HepG2 (cell line): ENCODE measurements at regions not wholly inside any gene's neighbourhood (a gene's known extent, or its start where the extent isn't known, plus 50 kb on each side); places are given as distances from the start of the nearest gene placed in this dataset.

Source experiments
- ATAC-seq: fragments of 200-7000 bp; cut with Tn5 transposase; 3 replicates; pipeline ENCODE4 v1.9.1; 2020; ENCODE audit warnings: mild to moderate bottlenecking, moderate library complexity
- BruUV-seq: library from RNA; stranded (reverse); fragments of 400-500 nt; replicated peaks from 2 replicates; lab custom pipeline; 2021; lab: Mats Ljungman, UMichigan
- CTCF ChIA-PET: fragments of 300-600 bp; formaldehyde crosslinking; extraction: SDS; loops from one replicate; lab custom pipeline; 2021; ENCODE audit warnings: low total read pairs, inconsistent platforms, low intra/inter-chr PET ratio; lab: Yijun Ruan, JAX
- POLR2A ChIA-PET: fragments of 350-600 bp; sonication (Branson Sonifier 250); formaldehyde crosslinking; loops from one replicate; lab custom pipeline; 2020; ENCODE audit warnings: antibody characterized with exemption, inconsistent platforms; lab: Yijun Ruan, JAX
- DNase-seq: peaks from one replicate; pipeline ENCODE4 v3.0.0-alpha.2; 2015; ENCODE audit warnings: low spot score
- FAIRE-seq: peaks from 3 replicates; lab custom pipeline; 2011; peaks lifted over from hg19 to GRCh38; lab: Jason Lieb, UNC
- H2AFZ ChIP-seq: one replicate; pipeline ENCODE4 v1.6.1; 2011; ENCODE audit warnings: low read length, inconsistent platforms
- H3K27ac ChIP-seq: fragments of 300-600 bp; 3 replicates; pipeline ENCODE4 v1.8.0; 2011; ENCODE audit warnings: mixed run types, mild to moderate bottlenecking, mixed read lengths, low read length, inconsistent platforms; ENCODE audit not compliant: insufficient read depth; ENCODE audit errors: extremely low read length
- H3K27me3 ChIP-seq, 2 experiments: fragments of 200-600 bp in 1 of 2; 2 replicates in 1 of 2; 3 replicates in 1 of 2; pipeline versions ENCODE4 v1.6.0 to v1.8.0; 2011; ENCODE audit warnings: low read length in 2 of 2, mild to moderate bottlenecking in 2 of 2, moderate library complexity in 2 of 2, inconsistent platforms in 1 of 2; ENCODE audit not compliant: insufficient read depth in 2 of 2, control insufficient read depth in 1 of 2
- H3K36me3 ChIP-seq, 2 experiments: fragments of 200-600 bp in 1 of 2; replicated peaks in 1 of 2; 2 replicates in 1 of 2; 3 replicates in 1 of 2; pipeline versions ENCODE4 v1.5.1 to v1.8.0; 2011; ENCODE audit warnings: low read length in 2 of 2, inconsistent platforms in 1 of 2; ENCODE audit not compliant: insufficient read depth in 2 of 2, control insufficient read depth in 1 of 2
- H3K4me1 ChIP-seq: 2 replicates; pipeline ENCODE4 v1.5.1; 2012; ENCODE audit warnings: low read length, inconsistent platforms; ENCODE audit not compliant: insufficient read depth
- H3K4me2 ChIP-seq: 2 replicates; pipeline ENCODE4 v1.6.0; 2011; ENCODE audit warnings: low read depth, low read length, inconsistent platforms
- H3K4me3 ChIP-seq, 3 experiments: fragments of 200-600 bp in 1 of 3; sonication (generic), shearing (Covaris generic) in 1 of 3; replicated peaks in 1 of 3; 2 replicates each; pipeline ENCODE4 v1.5.1; 2011 to 2016; ENCODE audit warnings: low read length in 3 of 3, inconsistent platforms in 2 of 3, low read depth in 2 of 3, mild to moderate bottlenecking in 2 of 3, control low read depth in 1 of 3, mixed read lengths in 1 of 3; ENCODE audit not compliant: insufficient read depth in 1 of 3
- H3K79me2 ChIP-seq: one replicate; pipeline ENCODE4 v1.6.1; 2011; ENCODE audit warnings: low read length, inconsistent platforms; ENCODE audit not compliant: insufficient read depth
- H3K9ac ChIP-seq: 2 replicates; pipeline ENCODE4 v1.6.0; 2011; ENCODE audit warnings: mild to moderate bottlenecking, low read depth, low read length, inconsistent platforms; ENCODE audit not compliant: insufficient read depth
- H3K9me3 ChIP-seq: 2 replicates; pipeline ENCODE4 v1.5.1; 2012; ENCODE audit warnings: mild to moderate bottlenecking, low read length
- H4K20me1 ChIP-seq: 2 replicates; pipeline ENCODE4 v1.6.0; 2011; ENCODE audit warnings: inconsistent platforms, mild to moderate bottlenecking, low read length, moderate library complexity; ENCODE audit not compliant: insufficient read depth
- CSRNP1 ChIP-seq: sonication (generic); formaldehyde crosslinking; IDR thresholded peaks from 2 replicates; pipeline ENCODE4 v1.8.1; 2023; ENCODE audit warnings: mild to moderate bottlenecking, missing genetic modification reagents
- ERF ChIP-seq: IDR thresholded peaks from 2 replicates; pipeline ENCODE4 v1.6.1; 2018; ENCODE audit warnings: missing biosample characterization, missing genetic modification reagents
- ESRRA ChIP-seq: sonication (generic); formaldehyde crosslinking; IDR thresholded peaks from 2 replicates; pipeline ENCODE4 v1.5.1; 2020; ENCODE audit warnings: mild to moderate bottlenecking, low read depth, missing genetic modification reagents
- IKZF4 ChIP-seq: sonication (generic); formaldehyde crosslinking; IDR thresholded peaks from 2 replicates; pipeline ENCODE4 v1.5.1; 2020; ENCODE audit warnings: borderline replicate concordance, mild to moderate bottlenecking, low read depth, missing genetic modification reagents; ENCODE audit errors: not compliant biosample characterization
- MAFK ChIP-seq, 2 experiments: IDR thresholded peaks in 1 of 2; conservative IDR thresholded peaks in 1 of 2; 2 replicates each; pipeline ENCODE4 v1.6.1; 2011; ENCODE audit warnings: improper control_type of control experiment in 2 of 2, low read length in 2 of 2
- PLRG1 ChIP-seq: fragments of 450-650 bp; conservative IDR thresholded peaks from 2 replicates; pipeline ENCODE4 v1.6.1; 2016
- PTBP1 ChIP-seq: fragments of 200-400 bp; formaldehyde crosslinking; IDR thresholded peaks from 2 replicates; pipeline ENCODE4 v1.6.1; 2018; ENCODE audit warnings: low read length, low read depth; ENCODE audit not compliant: poor library complexity, severe bottlenecking
- YY1 ChIP-seq: IDR thresholded peaks from 2 replicates; pipeline ENCODE4 v1.6.1; 2011; ENCODE audit warnings: low read length, low read depth, moderate library complexity, mild to moderate bottlenecking; ENCODE audit not compliant: insufficient read depth, insufficient replicate concordance
- ZNF124 ChIP-seq: sonication (generic); formaldehyde crosslinking; IDR thresholded peaks from 2 replicates; pipeline ENCODE4 v1.4.0; 2020; ENCODE audit warnings: missing genetic modification reagents
- ZNF598 ChIP-seq: sonication (generic); formaldehyde crosslinking; IDR thresholded peaks from 2 replicates; pipeline ENCODE4 v1.5.1; 2020; ENCODE audit warnings: mild to moderate bottlenecking, missing genetic modification reagents, borderline replicate concordance
- ZNF841 ChIP-seq: sonication (generic); formaldehyde crosslinking; IDR thresholded peaks from 2 replicates; pipeline ENCODE4 v1.8.1; 2023; ENCODE audit warnings: missing genetic modification reagents, borderline replicate concordance
- ZSCAN21 ChIP-seq: sonication (generic); formaldehyde crosslinking; IDR thresholded peaks from 2 replicates; pipeline ENCODE4 v1.8.0; 2022; ENCODE audit warnings: mild to moderate bottlenecking, missing genetic modification reagents, moderate library complexity, borderline replicate concordance
- WGBS: methylation state at CpG from one replicate; pipeline ENCODE4 v1.1.6; 2017; ENCODE audit warnings: low lambda C conversion rate; 5-methylcytosine and 5-hydroxymethylcytosine counted together
- in situ Hi-C: cut with HindIII; loops from 2 replicates; pipeline ENCODE4 v1.10.0; 2017; ENCODE audit warnings: low pct_unique_long_range_greater_than_20kb; ENCODE audit not compliant: extremely low pct_ligation_motif_present
- intact Hi-C: fragments of 100-400 bp; cut with micrococcal nuclease; formaldehyde crosslinking; loops from one replicate; pipeline ENCODE4 v1.10.0; 2022; ENCODE audit not compliant: unreplicated experiment

GRCh38 chrX:42597481-42597880 lies 180.5 kb downstream of the PPP1R2C start (continued):
- TF ChIP-seq ZSCAN21 (CRISPR knock-in tag), result no peak
- TF ChIP-seq ESRRA (CRISPR knock-in tag), result no peak
- no peak for TF ChIP-seq YY1
- no peak for TF ChIP-seq ERF (CRISPR knock-in tag)
- no peak for TF ChIP-seq PLRG1
- no peak for TF ChIP-seq PTBP1
- no peak for TF ChIP-seq ZNF598

- BruUV-seq, result no TSS peak
- no peaks in the 10 kb centered on the region for H4K20me1 ChIP-seq
- H3K27ac ChIP-seq, result no peak overlapping the region
- ChIA-PET CTCF (no interaction called here), POLR2A (no interaction called here)
- TF ChIP-seq MAFK (conservative IDR thresholded peaks at IDR 0.05 in 1 of 2, IDR thresholded peaks at IDR 0.05 in 1 of 2; ENCODE audit: low read length in 2 of 2), result no peak
- TF ChIP-seq IKZF4 (CRISPR knock-in tag), result no peak
- TF ChIP-seq CSRNP1 (CRISPR knock-in tag), result no peak
- TF ChIP-seq ZNF841 (CRISPR knock-in tag), result no peak
- no peak for TF ChIP-seq ZNF124 (CRISPR knock-in tag)
- H3K36me3 ChIP-seq, result no peaks in the 10 kb centered on the region
- FAIRE-seq (no peak), ATAC-seq (no peak), DNase-seq (no peak)
- H3K4me2 ChIP-seq, result no peak overlapping the region
- 29% methylated on average over 2 of the region's 2 CpGs for WGBS
- no peaks in the 10 kb centered on the region for H3K27me3 ChIP-seq
- no peaks in the 10 kb centered on the region for H3K79me2 ChIP-seq
- intact Hi-C loops, result no loop called here
- H3K9me3 ChIP-seq, result no peaks in the 10 kb centered on the region
- no peak overlapping the region for H2AFZ ChIP-seq
- H3K4me3 ChIP-seq, result no peak overlapping the region
- in situ Hi-C loops, result no loop called here
- H3K4me1 ChIP-seq, result no peaks in the 10 kb centered on the region
- H3K9ac ChIP-seq, result no peak overlapping the region
These were observed 191.9 kb downstream of the PPP1R2C start for GRCh38 chrX:42585842-42586621.
